ENCODE measurements at regions not wholly inside any gene's neighbourhood (a gene's known extent, or its start where the extent isn't known, plus 50 kb on each side); places are given as distances from the start of the nearest gene placed in this dataset.

GRCh38 chr4:119823045-119823444 is 194.4 kb upstream of the PDE5A start:
- Histone ChIP-seq H2AFZ (ENCODE audit: low read length) (no peak overlapping the region), H3K27me3 (ENCODE audit: insufficient read depth, low read length, poor library complexity, severe bottlenecking) (no peaks in the 10 kb centered on the region), H3K4me2 (ENCODE audit: low read depth, low read length, poor library complexity, severe bottlenecking) (no peak overlapping the region), H3K4me3 (ENCODE audit: low read length, poor library complexity, severe bottlenecking) (no peak overlapping the region), H3K9ac (ENCODE audit: low read depth, low read length, poor library complexity, severe bottlenecking) (no peak overlapping the region), H3K79me2 (ENCODE audit: insufficient read depth, low read length) (no peaks in the 10 kb centered on the region), H4K20me1 (ENCODE audit: insufficient read depth, low read length, poor library complexity, severe bottlenecking) (no peaks in the 10 kb centered on the region), H3K36me3 (ENCODE audit: insufficient read depth, low read length) (no peaks in the 10 kb centered on the region), H3K9me3 (ENCODE audit: insufficient read depth, low read depth, low read length) (no peaks in the 10 kb centered on the region), H3K9me2 (replicated peaks; ENCODE audit: low read depth, low read length) (no peaks in the 10 kb centered on the region), H3F3A (ENCODE audit: low read depth) (no peaks in the 10 kb centered on the region), H3K4me1 (ENCODE audit: insufficient read depth, low read length, poor library complexity, severe bottlenecking) (no peaks in the 10 kb centered on the region)
- TF ChIP-seq, protein P1, sequence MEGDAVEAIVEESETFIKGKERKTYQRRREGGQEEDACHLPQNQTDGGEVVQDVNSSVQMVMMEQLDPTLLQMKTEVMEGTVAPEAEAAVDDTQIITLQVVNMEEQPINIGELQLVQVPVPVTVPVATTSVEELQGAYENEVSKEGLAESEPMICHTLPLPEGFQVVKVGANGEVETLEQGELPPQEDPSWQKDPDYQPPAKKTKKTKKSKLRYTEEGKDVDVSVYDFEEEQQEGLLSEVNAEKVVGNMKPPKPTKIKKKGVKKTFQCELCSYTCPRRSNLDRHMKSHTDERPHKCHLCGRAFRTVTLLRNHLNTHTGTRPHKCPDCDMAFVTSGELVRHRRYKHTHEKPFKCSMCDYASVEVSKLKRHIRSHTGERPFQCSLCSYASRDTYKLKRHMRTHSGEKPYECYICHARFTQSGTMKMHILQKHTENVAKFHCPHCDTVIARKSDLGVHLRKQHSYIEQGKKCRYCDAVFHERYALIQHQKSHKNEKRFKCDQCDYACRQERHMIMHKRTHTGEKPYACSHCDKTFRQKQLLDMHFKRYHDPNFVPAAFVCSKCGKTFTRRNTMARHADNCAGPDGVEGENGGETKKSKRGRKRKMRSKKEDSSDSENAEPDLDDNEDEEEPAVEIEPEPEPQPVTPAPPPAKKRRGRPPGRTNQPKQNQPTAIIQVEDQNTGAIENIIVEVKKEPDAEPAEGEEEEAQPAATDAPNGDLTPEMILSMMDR (conservative IDR thresholded peaks at IDR 0.05; ENCODE audit: low read length): no peak
- TF ChIP-seq EZH2phosphoT487 (IDR thresholded peaks at IDR 0.05; ENCODE audit: borderline replicate concordance): no peak

GRCh38 chr4:119816473-119816872 is 187.9 kb upstream of the PDE5A start:
- H3K36me3 ChIP-seq (ENCODE audit: insufficient read depth, low read length): no peaks in the 10 kb centered on the region
- no peaks in the 10 kb centered on the region for H4K20me1 ChIP-seq (ENCODE audit: insufficient read depth, low read length, poor library complexity, severe bottlenecking)
- H2AFZ ChIP-seq (ENCODE audit: low read length): no peak overlapping the region
- TF ChIP-seq EZH2phosphoT487 (IDR thresholded peaks at IDR 0.05; ENCODE audit: borderline replicate concordance): no peak
- TF ChIP-seq, protein P1 (conservative IDR thresholded peaks at IDR 0.05; ENCODE audit: low read length): no peak
- no peaks in the 10 kb centered on the region for H3K27me3 ChIP-seq (ENCODE audit: insufficient read depth, low read length, poor library complexity, severe bottlenecking)
- no peak overlapping the region for H3K4me2 ChIP-seq (ENCODE audit: low read depth, low read length, poor library complexity, severe bottlenecking)
- H3F3A ChIP-seq (ENCODE audit: low read depth): no peaks in the 10 kb centered on the region
- H3K9me2 ChIP-seq (replicated peaks; ENCODE audit: low read depth, low read length): no peaks in the 10 kb centered on the region
- no peaks in the 10 kb centered on the region for H3K79me2 ChIP-seq (ENCODE audit: insufficient read depth, low read length)
- H3K4me3 ChIP-seq (ENCODE audit: low read length, poor library complexity, severe bottlenecking): no peak overlapping the region
- no peaks in the 10 kb centered on the region for H3K9me3 ChIP-seq (ENCODE audit: insufficient read depth, low read depth, low read length)
- no peak overlapping the region for H3K9ac ChIP-seq (ENCODE audit: low read depth, low read length, poor library complexity, severe bottlenecking)
- H3K4me1 ChIP-seq (ENCODE audit: insufficient read depth, low read length, poor library complexity, severe bottlenecking): no peaks in the 10 kb centered on the region

GRCh38 chr4:119810001-119810400 is 181.4 kb upstream of the PDE5A start:
- Histone ChIP-seq H3K9me2 (replicated peaks; ENCODE audit: low read depth, low read length) (no peaks in the 10 kb centered on the region), H3K4me1 (ENCODE audit: insufficient read depth, low read length, poor library complexity, severe bottlenecking) (no peaks in the 10 kb centered on the region), H3K79me2 (ENCODE audit: insufficient read depth, low read length) (no peaks in the 10 kb centered on the region), H2AFZ (ENCODE audit: low read length) (no peak overlapping the region), H4K20me1 (ENCODE audit: insufficient read depth, low read length, poor library complexity, severe bottlenecking) (no peaks in the 10 kb centered on the region), H3K36me3 (ENCODE audit: insufficient read depth, low read length) (no peaks in the 10 kb centered on the region), H3F3A (ENCODE audit: low read depth) (no peaks in the 10 kb centered on the region), H3K9ac (ENCODE audit: low read depth, low read length, poor library complexity, severe bottlenecking) (no peak overlapping the region), H3K4me2 (ENCODE audit: low read depth, low read length, poor library complexity, severe bottlenecking) (no peak overlapping the region), H3K9me3 (ENCODE audit: insufficient read depth, low read depth, low read length) (no peaks in the 10 kb centered on the region), H3K27me3 (ENCODE audit: insufficient read depth, low read length, poor library complexity, severe bottlenecking) (no peaks in the 10 kb centered on the region), H3K4me3 (ENCODE audit: low read length, poor library complexity, severe bottlenecking) (no peak overlapping the region)
- no peak for TF ChIP-seq EZH2phosphoT487 (IDR thresholded peaks at IDR 0.05; ENCODE audit: borderline replicate concordance)
- TF ChIP-seq, protein P1 (conservative IDR thresholded peaks at IDR 0.05; ENCODE audit: low read length): no peak
